Posterior vena cava (tissue), 2 donors: ENCODE measurements at regions not wholly inside any gene's neighbourhood (a gene's known extent, or its start where the extent isn't known, plus 50 kb on each side); places are given as distances from the start of the nearest gene placed in this dataset.
A peak's percentile ranks its signal among the peaks of the same experiment; 100 is the strongest.
"Not testable (repeated sequence)": the region's sequence is repeated elsewhere in the genome, so short reads cannot be mapped to it uniquely, and the experiment has no call there.

Source experiments
- DNase-seq: peaks from one replicate; pipeline ENCODE4 v3.0.0-alpha.2; 2020; ENCODE audit warnings: low spot score
- intact Hi-C, 2 donors: fragments of 100-400 bp; cut with DNase I; formaldehyde crosslinking; loops; one replicate each; pipeline versions ENCODE4 v1.14.1 to v1.14.2; 2022 to 2023
- donor health status: DM: yes; HTN: yes; CAD: no.
- donor health status: DM: yes; HTN: yes; CAD: no.

DNA sequence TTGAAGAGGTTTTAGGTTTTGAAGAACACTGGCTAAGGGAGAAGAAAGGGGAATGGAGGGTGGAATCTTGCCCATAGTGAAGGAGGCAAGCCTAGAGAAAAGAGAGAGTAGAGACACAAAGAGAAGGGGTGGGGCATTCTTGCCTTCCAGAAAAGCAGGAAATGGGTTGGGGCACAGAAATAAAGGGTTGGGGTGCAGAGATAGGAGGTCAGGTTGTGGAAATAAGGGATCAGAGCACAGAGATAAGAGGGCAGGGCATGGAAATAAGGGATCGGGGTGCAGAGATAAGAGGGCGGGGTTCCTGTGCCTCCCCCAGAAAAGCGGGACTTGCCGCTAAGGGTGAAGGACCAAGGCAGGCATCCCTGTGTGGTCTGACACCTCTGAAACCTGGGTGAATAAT is 69.9 kb downstream of the ALG1L2 start:
- intact Hi-C loops, result not testable (repeated sequence)

DNA sequence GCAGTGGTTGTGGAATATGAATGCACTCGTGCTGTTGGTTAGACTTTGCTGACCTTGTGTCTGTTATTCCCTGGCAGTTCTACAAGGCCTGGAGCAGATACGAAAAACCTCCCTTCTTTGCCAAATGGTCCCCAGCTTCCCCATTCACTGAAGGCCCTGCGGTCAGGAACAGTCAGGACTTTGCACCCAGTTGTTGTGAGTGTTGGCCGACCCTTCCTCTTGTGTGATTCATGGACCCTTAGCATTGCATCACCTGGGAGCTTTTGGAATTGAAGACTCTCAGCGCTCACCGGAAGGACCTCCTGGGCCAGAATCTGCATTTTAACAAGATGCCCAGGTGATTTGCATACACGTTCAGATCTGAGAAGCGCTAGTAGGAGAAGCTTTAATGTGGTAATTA is 71.6 kb downstream of the ALG1L2 start:
- DNase-seq, intact Hi-C loops: not testable (repeated sequence)

More for the DNA sequence above, 69.9 kb downstream of the ALG1L2 start:
- DNase-seq, result not testable (repeated sequence)

DNA sequence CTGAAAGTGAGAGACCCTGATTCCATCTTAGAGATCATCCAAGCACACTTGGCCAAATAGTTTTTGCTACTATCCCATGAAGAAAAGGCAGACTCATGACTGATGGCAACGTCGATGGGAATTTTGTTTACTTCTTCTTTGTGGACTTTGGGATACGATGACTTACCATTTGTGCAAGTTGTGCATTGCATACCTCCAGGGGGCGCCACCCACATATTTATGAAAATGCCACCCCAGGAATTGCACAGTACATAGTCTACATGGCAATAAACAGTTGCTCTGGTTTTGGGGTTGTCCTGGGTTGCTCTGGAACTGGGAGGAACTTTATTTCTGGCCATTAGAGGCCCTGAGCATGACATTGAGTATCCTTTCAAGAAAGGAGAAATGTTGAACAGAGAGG is 73.8 kb downstream of the ALG1L2 start:
- DNase-seq, intact Hi-C loops: not testable (repeated sequence)

DNA sequence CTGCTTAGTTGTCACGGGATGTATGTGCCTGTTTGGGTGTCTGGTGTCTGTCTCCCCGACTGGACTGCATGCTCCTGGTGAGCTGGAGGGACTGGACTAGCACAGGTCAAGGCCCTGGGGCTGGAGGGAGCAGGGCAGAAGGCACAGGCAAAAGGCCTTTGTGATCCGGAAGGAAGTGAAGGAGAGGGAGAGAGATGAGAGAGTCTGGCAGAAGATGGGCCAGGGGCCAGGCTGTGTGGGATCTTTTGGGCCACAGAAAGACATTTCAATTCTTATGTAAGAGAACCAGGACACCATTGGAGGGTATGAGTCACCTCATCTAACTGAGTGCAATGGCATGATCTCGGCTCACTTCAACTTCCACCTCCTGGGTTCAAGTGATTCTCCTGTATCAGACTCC is 85.2 kb downstream of the ALG1L2 start:
- intact Hi-C loops, result not testable (repeated sequence)

DNA sequence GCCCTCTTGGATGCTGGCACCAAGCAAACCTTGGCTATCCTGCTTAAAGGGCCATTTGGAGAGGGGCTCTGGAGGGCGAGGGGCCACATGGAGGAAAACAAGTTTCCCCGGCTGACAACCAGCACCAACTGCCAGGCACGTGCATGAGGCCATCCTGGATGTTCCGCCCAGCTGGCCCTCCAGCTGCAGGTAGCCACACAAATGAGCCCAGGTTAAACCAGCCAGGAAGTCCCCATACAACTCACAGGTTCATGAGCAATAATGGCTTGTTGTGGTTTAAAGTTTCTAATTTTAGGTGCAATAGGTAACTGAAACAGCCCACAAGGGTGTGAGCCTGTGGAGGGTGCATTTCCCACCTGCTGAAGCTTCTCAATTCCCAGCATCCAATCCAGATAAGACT is 93.6 kb downstream of the ALG1L2 start:
- DNase-seq, intact Hi-C loops: not testable (repeated sequence)

More for the DNA sequence above, 85.2 kb downstream of the ALG1L2 start:
- DNase-seq, result not testable (repeated sequence)

DNA sequence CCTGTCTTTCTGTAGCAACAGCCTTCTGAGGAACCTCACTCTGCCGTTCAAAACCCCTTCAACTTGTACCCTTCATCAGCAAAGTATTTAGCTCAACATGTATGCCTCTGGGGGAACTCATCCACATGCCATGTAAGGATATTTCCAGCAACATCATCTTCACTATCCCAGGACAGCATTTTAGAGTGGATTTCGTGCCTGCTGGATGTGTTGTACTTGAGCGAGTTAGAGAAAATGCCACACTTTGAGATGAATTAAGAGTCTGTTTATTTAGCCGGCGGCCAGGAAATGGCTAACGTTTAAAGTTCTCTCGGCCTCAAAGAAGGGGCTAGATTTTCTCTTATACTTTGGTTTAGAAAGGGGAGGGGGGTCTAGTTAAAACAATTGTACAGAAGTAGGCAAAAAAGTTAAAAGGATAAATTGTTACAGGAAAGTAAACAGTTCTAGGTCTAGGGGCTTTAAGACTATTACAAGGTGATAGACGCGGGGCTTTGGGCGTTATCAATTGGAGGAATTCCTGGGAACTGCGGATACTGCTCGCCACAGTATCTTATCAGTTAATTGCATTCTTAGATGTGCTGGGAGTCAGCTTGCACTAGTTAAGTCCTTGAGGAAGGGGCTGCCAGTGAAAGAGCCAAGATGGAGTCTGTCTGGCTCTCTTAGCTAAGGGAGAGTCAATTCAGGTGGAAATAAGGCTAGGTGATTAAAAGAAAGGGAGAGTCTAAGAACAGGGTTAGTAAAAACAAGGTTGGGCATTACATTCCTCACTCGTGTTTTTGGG is 95.0 kb downstream of the ALG1L2 start:
- DNase-seq, intact Hi-C loops: not testable (repeated sequence)

DNA sequence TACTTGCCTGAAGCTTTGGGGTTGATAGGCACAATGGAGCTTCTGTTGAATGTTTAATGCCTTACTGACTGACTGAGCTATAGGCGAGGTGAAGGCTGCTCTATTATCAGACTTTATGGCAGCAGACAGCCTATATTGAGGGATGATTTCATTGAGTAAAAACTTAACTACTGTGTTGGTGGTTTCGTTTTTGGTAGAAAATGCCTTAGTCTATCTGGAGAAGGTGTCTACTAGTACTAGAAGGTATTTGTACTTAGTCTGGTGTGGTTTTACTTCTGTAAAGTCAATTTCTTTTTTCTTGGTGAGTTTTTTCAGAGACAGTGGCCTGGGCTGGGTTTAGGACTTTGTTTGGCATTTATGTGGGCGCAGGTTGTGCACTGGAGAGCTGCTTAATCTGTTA is 97.2 kb downstream of the ALG1L2 start:
- DNase-seq, intact Hi-C loops: not testable (repeated sequence)

DNA sequence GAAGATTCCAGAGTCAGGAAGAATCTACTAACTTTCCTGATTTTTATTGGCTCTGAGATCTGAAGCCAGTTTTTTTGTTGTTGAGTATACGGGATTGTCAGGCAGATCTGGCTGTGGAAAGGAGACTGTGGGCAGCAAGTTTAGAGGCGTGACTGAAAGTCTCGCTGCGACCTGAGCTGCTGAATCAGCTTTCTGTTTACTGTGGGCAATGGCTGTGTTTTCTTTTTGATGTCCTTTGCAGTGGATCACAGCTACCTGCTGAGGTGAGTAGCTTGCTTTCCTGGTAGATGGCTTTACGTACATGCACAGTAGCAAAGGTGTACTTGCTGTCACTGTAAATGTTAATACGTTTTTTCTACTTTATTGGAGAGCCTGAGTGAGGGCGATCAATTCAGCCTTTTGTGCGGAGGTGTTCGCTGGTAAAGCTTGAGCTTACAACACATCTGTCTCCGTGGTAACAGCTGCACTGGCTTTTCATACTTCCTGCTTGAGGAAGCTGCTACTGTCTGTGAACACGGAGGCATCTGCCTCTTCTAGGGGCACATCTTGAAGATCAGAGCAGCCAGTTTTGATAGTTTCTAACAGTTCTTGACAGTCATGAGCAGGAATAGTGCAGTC is 97.8 kb downstream of the ALG1L2 start:
- intact Hi-C loops, DNase-seq: not testable (repeated sequence)

DNA sequence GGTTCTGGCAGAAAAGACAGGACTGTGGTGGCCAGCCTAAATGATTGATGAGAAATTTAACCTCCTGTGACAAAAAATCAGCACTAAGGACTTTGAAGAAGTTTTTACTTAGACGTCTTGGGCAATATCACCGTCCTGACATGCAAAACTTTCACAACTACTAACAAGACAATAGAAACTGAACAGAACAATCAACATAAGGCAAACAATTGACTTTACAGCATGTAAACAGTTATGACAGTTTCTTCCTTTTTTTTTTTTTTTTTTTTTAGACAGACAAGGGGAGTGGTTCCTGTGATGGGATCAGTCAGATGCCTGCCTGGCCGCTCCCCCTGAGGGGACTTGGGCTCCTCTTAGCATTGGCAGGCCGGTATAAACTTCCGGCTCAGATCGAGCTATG is 100.8 kb downstream of the ALG1L2 start:
- intact Hi-C loops, result not testable (repeated sequence)

DNA sequence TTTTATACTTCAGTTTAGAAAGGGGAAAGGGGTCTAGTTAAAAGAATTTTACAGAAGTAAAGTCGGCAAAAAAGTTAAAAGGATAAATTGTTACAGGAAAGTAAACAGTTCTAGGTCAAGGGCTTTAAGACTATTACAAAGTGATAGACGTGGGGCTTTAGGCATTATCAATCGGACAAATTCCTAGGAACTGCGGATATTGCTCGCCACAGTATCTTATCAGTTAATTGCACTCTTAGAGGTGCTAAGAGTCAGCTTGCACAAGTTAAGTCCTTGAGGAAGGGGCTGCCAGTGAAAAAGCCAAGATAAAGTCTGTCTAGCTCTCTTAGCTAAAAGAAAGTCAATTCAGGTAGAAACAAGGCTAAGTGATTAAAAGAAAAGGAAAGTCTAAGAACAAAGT is 102.1 kb downstream of the ALG1L2 start:
- DNase-seq, intact Hi-C loops: not testable (repeated sequence)

More for the DNA sequence above, 100.8 kb downstream of the ALG1L2 start:
- not testable (repeated sequence) for DNase-seq

DNA sequence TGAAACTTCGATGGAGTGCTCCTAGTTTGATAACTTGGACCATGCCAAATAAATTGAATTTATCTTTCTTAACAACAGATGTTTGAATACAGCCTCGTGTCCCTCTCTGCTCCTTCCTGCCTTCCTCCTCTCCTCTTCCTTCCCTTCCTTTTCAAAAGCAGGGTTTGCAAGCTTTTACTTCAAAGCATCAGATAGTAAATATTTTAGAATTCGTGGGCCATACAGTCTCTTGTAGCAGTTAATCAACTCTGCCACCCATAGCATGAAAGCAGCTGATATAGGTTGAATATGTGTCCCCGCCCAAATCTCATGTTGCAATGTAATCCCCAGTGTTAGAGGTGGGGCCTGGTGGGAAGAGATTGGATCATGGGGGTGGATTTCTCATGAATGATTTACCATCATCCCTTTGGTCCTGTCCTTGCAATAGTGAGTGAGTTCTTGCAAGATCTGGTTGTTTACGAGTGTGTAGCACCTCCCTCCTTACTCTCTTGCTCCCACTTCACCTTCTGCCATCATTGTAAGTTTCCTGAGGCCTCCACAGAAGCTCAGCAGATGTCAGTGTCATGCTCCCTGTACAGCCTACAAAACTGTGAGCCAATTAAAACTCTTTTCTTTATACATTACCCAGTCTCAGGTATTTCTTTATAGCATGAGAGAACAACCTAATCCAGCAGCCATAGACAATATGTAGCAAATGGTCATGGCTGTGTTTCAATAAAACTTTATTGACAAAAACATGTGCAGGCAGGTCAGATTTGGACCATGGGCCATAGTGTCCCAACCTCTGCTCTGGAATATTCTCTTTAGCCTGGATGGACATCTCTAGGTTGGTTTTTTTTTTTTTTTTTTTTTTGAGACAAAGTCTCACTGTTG is 102.8 kb downstream of the ALG1L2 start:
- intact Hi-C loops, result not testable (repeated sequence)

DNA sequence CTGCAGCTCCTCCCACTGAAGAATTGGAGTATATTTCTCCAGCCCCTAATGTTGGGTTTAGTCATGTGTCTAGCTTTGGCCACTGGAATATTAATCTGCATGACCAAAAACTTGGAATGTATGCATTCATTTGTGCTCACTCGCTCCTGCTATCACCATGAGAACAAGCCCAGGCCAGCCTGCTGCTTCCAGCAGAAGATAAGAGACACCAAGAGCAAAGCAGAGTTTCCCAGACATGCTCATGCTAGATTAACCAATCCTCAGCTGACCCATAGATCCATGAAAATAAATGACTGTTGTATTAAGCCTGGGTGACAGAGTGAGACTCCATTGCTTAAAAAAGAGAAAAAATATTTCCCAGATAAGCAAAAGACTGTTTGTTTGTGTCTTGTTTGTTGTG is 119.6 kb downstream of the ALG1L2 start:
- intact Hi-C loops, DNase-seq: not testable (repeated sequence)

More for the DNA sequence above, 102.8 kb downstream of the ALG1L2 start:
- not testable (repeated sequence) for DNase-seq

DNA sequence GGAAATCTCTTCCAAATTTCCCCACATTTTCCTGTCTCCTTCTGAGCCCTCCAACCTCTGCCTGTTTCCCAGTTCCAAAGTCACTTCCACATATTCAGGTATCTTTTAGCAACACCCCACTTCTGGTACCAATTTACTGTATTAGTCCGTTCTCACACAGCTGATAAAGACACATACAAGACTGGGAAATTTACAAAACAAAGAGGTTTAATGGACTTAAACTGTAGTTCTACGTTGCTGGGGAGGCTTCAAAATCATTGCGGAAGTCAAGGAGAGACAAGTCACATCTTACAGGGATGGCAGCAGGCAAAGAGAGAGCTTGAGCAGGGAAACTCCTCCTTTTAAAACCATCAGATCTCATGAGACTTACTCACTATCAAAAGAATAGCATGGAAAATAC is 122.0 kb downstream of the ALG1L2 start:
- intact Hi-C loops, DNase-seq: not testable (repeated sequence)

DNA sequence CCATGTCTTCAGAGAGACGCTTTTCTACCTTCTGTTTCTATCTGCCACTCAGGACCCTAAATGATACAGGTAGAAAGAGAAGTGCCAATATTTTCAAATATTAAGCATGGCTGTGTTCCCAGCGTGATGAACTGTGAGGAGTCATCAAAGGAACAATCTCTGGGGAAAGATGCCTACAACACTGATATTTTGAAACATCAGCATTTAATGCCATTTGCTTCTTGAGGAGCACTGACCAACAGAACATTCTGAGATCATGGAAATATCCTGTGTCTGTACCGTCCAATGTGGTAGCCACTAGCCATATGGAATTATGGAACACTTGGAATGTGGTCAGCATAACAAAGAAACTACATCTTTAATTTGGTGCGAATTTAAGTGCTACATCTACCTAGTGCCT is 117.9 kb upstream of the COL6A5 start:
- intact Hi-C loops, result no loop called here
- DNase-seq, result no peak

DNA sequence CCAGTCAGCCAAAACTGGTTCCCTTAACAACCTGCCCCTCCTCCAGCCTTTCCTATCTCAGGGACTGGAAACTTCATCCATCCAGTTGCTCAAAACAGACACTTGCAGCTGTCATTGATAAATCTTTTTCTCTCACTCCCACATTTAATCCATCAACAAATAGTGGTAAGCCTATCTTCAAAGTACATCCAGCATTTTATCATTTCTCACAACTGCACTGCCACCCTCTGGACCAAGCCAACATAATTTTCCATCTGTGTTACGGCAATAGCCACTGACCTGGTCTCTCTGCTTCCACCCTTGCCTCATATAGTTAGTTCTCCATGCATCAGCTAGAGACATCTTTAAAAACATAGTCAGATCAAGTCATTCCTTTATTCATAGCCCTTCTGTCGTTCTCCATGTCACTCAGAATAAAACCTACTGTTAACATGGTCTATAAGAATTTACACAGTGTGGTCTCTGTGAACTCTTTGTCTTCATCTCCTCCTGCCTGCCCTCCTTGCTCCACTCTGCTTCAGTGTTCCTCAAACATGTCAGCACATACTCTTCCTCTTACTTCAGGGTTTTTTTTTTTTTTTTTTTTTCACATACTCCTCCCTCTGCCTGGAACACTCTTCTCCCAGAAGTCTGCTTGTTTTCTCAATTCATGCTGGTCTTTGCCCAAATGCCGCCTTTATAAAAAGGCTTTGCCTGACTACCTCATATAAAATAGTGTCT is 102.5 kb upstream of the COL6A5 start:
- DNase-seq, result no peak
- intact Hi-C loops, result no loop called here

DNA sequence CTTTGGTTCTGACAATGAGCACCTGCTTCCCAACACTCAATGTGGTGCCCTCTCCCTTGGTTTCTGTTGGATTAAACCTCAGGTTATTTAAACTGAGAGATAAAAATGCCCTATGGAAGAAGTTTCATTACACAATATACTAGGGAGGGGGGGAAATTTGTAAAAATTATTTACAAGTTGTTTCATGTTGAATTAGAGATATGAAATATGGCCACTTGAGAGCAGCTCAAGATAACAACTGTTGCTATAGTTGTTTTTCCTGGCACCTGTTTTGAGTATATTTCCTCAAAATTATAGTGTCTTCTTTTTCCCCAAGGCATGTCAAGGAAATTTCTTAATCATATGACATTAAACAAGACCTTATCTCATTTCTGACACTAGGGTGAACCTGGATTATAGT is 101.7 kb upstream of the COL6A5 start:
- DNase-seq, result no peak
- intact Hi-C loops, result no loop called here

DNA sequence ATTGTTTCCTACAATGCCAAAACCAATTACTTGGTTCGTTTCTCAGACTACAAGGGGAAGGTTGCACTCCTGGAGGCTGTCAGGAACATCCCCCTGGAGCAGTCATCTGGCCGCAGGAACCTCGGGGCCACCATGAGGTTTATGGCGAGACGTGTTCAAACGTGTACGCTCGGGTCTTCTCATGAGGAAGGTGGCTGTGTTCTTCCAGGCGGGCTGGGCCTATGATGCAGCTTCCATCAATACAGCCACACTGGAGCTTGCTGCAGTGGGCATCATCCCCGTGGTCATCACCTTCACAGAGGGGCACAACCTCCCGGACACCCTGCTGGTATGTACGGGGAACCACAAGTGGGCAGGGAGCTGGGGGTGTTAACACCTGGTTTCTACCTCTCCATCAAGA is 94.5 kb upstream of the COL6A5 start:
- DNase-seq, result peak; percentile 71
- intact Hi-C loops, result no loop called here

DNA sequence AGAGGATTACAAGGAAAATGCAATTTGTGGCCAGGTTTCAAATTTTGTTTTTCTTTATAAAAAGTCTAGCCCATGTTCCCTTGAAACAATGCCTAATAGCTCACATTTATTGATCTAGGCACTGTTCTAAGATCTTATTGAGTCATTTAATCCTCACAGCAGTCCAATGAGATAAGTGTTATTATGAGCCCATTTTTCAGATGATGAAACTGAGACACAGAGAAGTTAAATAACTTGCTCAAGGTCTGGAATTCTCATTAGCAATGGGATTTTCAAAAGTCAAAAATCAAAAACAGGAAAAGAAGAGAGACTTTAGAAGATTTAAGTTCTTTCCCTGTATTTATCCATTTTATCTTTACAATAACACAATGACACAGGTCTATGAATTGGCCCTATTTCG is 90.0 kb upstream of the COL6A5 start:
- intact Hi-C loops, result no loop called here
- DNase-seq, result no peak

DNA sequence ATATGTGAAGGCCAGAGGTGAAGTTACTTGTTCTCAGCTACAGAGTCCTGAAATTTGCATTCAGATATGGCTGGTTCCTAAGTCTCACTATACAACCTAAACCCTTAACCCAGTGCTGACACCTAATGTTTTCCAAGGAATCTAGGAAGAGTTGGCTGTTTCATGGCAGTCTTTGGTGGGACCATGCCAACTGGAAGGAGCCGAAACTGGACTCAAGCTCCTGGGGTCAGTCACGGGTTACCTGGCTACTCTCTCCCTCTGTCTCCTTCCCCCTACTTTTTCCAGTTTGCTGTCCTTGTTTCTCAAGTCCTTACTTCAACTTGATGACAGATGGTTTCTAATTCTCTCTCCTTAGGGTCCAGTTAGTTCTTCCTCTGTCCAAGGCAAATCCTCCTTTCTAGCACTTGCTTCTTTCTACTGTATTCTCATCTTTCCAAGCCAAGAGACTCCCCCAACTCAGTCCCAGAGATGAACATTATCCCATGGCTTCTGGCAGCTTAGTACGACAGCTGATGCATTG is 88.6 kb upstream of the COL6A5 start:
- intact Hi-C loops, result no loop called here
- no peak for DNase-seq
